IMR-90 (cell line): ENCODE measurements at regions not wholly inside any gene's neighbourhood (a gene's known extent, or its start where the extent isn't known, plus 50 kb on each side); places are given as distances from the start of the nearest gene placed in this dataset.

Experiments used
- ATAC-seq: fragments of 200-7000 bp; cut with Tn5 transposase; 2 replicates; pipeline ENCODE4 v1.9.1; 2020; ENCODE audit warnings: low read depth, mild to moderate bottlenecking, moderate library complexity
- BruUV-seq: library from RNA; stranded (reverse); fragments of 400-500 nt; replicated peaks from 2 replicates; lab custom pipeline; 2021; lab: Mats Ljungman, UMichigan
- CTCF ChIA-PET: fragments of 300-600 bp; formaldehyde crosslinking; extraction: SDS; loops from one replicate; lab custom pipeline; 2021; ENCODE audit warnings: antibody characterized with exemption; lab: Yijun Ruan, JAX
- POLR2A ChIA-PET: fragments of 300-600 bp; sonication (Branson Sonifier 250); formaldehyde crosslinking; loops from one replicate; lab custom pipeline; 2022; ENCODE audit warnings: antibody characterized with exemption; ENCODE audit not compliant: unreplicated experiment; lab: Charles Lee
- DNase-seq: peaks from one replicate; pipeline ENCODE4 v3.0.0; 2013
- H2AFZ ChIP-seq: replicated peaks from 2 replicates; pipeline ENCODE3; 2013; ENCODE audit warnings: low read length, mild to moderate bottlenecking; ENCODE audit not compliant: poor library complexity
- H2AK5ac ChIP-seq: 2 replicates; pipeline ENCODE4 v1.6.1; 2013; ENCODE audit warnings: low read depth, low read length, inconsistent platforms
- H2AK9ac ChIP-seq: replicated peaks from 2 replicates; pipeline ENCODE3; 2013; ENCODE audit warnings: mild to moderate bottlenecking, low read depth, low read length, moderate library complexity; ENCODE audit not compliant: poor library complexity
- H2BK120ac ChIP-seq: 2 replicates; pipeline ENCODE4 v1.6.1; 2013; ENCODE audit warnings: low read depth, low read length, inconsistent platforms
- H2BK15ac ChIP-seq: 3 replicates; pipeline ENCODE4 v1.6.1; 2013; ENCODE audit warnings: low read depth, low read length, inconsistent platforms
- H2BK20ac ChIP-seq: 2 replicates; pipeline ENCODE4 v1.6.1; 2013; ENCODE audit warnings: low read depth, mild to moderate bottlenecking, inconsistent platforms, low read length, moderate library complexity
- H2BK5ac ChIP-seq: 2 replicates; pipeline ENCODE4 v1.6.1; 2013; ENCODE audit warnings: mild to moderate bottlenecking, low read depth, low read length, inconsistent platforms; ENCODE audit not compliant: poor library complexity, severe bottlenecking
- H3K14ac ChIP-seq: replicated peaks from 2 replicates; pipeline ENCODE4 v1.6.1; 2013; ENCODE audit warnings: low read depth, low read length, inconsistent platforms
- H3K18ac ChIP-seq: 2 replicates; pipeline ENCODE4 v1.6.1; 2013; ENCODE audit warnings: low read depth, low read length, control low read depth
- H3K23ac ChIP-seq: 2 replicates; pipeline ENCODE4 v1.6.1; 2013; ENCODE audit warnings: low read depth, low read length, inconsistent platforms
- H3K27ac ChIP-seq: 2 replicates; pipeline ENCODE4 v1.5.1; 2013; ENCODE audit warnings: mild to moderate bottlenecking, control low read depth, low read length; ENCODE audit not compliant: insufficient read depth
- H3K27me3 ChIP-seq: 2 replicates; pipeline ENCODE4 v1.6.1; 2013; ENCODE audit warnings: low read length; ENCODE audit not compliant: control insufficient read depth, insufficient read depth
- H3K36me3 ChIP-seq: 2 replicates; pipeline ENCODE4 v1.6.1; 2013; ENCODE audit warnings: low read length, mixed read lengths; ENCODE audit not compliant: control insufficient read depth, insufficient read depth
- H3K4ac ChIP-seq: 2 replicates; pipeline ENCODE4 v1.6.1; 2013; ENCODE audit warnings: low read depth, low read length, inconsistent platforms
- H3K4me1 ChIP-seq: 2 replicates; pipeline ENCODE4 v1.6.1; 2013; ENCODE audit warnings: low read length, mixed read lengths; ENCODE audit not compliant: control insufficient read depth, insufficient read depth
- H3K4me2 ChIP-seq: 2 replicates; pipeline ENCODE4 v1.6.1; 2013; ENCODE audit warnings: low read depth, mild to moderate bottlenecking, control low read depth, low read length, moderate library complexity
- H3K4me3 ChIP-seq: 2 replicates; pipeline ENCODE4 v1.5.1; 2013; ENCODE audit warnings: low read depth, mild to moderate bottlenecking, control low read depth, low read length, moderate library complexity; ENCODE audit not compliant: insufficient read depth
- H3K56ac ChIP-seq: 2 replicates; pipeline ENCODE4 v1.6.1; 2013; ENCODE audit warnings: low read length, inconsistent platforms; ENCODE audit not compliant: insufficient read depth; ENCODE audit errors: extremely low read depth
- H3K79me1 ChIP-seq, 2 experiments: 2 replicates each; pipeline ENCODE4 v1.6.1; 2013; ENCODE audit warnings: low read length in 2 of 2, inconsistent platforms in 1 of 2, low read depth in 1 of 2
- H3K9ac ChIP-seq: 2 replicates; pipeline ENCODE4 v1.6.1; 2013; ENCODE audit warnings: low read depth, low read length, control low read depth
- H3K9me1 ChIP-seq: 2 replicates; pipeline ENCODE4 v1.6.1; 2013; ENCODE audit warnings: low read length, inconsistent platforms; ENCODE audit not compliant: insufficient read depth
- H3K9me3 ChIP-seq: 2 replicates; pipeline ENCODE4 v1.6.1; 2013; ENCODE audit warnings: low read length; ENCODE audit not compliant: control insufficient read depth, insufficient read depth
- H4K20me1 ChIP-seq: 2 replicates; pipeline ENCODE4 v1.6.1; 2013; ENCODE audit warnings: low read length, inconsistent platforms; ENCODE audit not compliant: insufficient read depth
- H4K5ac ChIP-seq: 2 replicates; pipeline ENCODE4 v1.6.1; 2013; ENCODE audit warnings: mild to moderate bottlenecking, low read depth, low read length, control low read depth
- H4K8ac ChIP-seq, 2 experiments: 2 replicates each; pipeline ENCODE4 v1.6.1; 2013; ENCODE audit warnings: low read depth in 2 of 2, low read length in 2 of 2, control low read depth in 1 of 2, inconsistent platforms in 1 of 2
- H4K91ac ChIP-seq: 2 replicates; pipeline ENCODE4 v1.6.1; 2013; ENCODE audit warnings: low read depth, low read length, inconsistent platforms; ENCODE audit not compliant: insufficient read depth
- BHLHE40 ChIP-seq: fragments of 150-350 bp; IDR thresholded peaks from 2 replicates; pipeline ENCODE4 v1.6.1; 2016; ENCODE audit warnings: mild to moderate bottlenecking, low read depth, low read length
- CEBPB ChIP-seq: IDR thresholded peaks from 2 replicates; pipeline ENCODE4 v1.6.1; 2012; ENCODE audit warnings: low read depth, low read length, improper control_type of control experiment
- CHD1 ChIP-seq: IDR thresholded peaks from 2 replicates; pipeline ENCODE4 v1.6.1; 2012; ENCODE audit warnings: low read depth, low read length, improper control_type of control experiment
- FOS ChIP-seq: fragments of 150-350 bp; IDR thresholded peaks from 2 replicates; pipeline ENCODE4 v1.6.1; 2016; ENCODE audit warnings: low read depth, low read length
- MAZ ChIP-seq: IDR thresholded peaks from 2 replicates; pipeline ENCODE4 v1.6.1; 2012; ENCODE audit warnings: low read depth, mild to moderate bottlenecking, low read length, improper control_type of control experiment, moderate library complexity, borderline replicate concordance
- RAD21 ChIP-seq: IDR thresholded peaks from 2 replicates; pipeline ENCODE4 v1.6.1; 2012; ENCODE audit warnings: low read length, improper control_type of control experiment
- RCOR1 ChIP-seq: IDR thresholded peaks from 2 replicates; pipeline ENCODE4 v1.6.1; 2012; ENCODE audit warnings: mild to moderate bottlenecking, low read length, improper control_type of control experiment; ENCODE audit not compliant: insufficient replicate concordance
- RFX5 ChIP-seq: IDR thresholded peaks from 2 replicates; pipeline ENCODE4 v1.8.0; 2012; ENCODE audit warnings: low read depth, mild to moderate bottlenecking, low read length, moderate library complexity
- SMC3 ChIP-seq: fragments of 150-350 bp; IDR thresholded peaks from 2 replicates; pipeline ENCODE4 v1.6.1; 2016; ENCODE audit warnings: low read depth, mild to moderate bottlenecking, antibody characterized with exemption, low read length, moderate library complexity
- WGBS, 2 experiments: methylation state at CpG; one replicate each; pipeline versions ENCODE4 v1.1.5 to v1.1.7; 2013; ENCODE audit warnings: missing lambda C conversion rate in 2 of 2; ENCODE audit not compliant: insufficient read length in 1 of 2; ENCODE audit errors: extremely low coverage in 2 of 2; 5-methylcytosine and 5-hydroxymethylcytosine counted together
- dilution Hi-C: fragments of 300-500 bp; cut with HindIII; formaldehyde crosslinking; loops from one replicate; pipeline ENCODE4 v1.14.3; 2018; ENCODE audit warnings: low sequenced_read_pairs; ENCODE audit not compliant: unreplicated experiment
- in situ Hi-C: fragments of 300-500 bp; cut with MboI; formaldehyde crosslinking; loops from 3 replicates; pipeline ENCODE4 v1.14.3; 2019; ENCODE audit warnings: low sequenced_read_pairs, inconsistent platforms, mixed read lengths
- intact Hi-C: fragments of 100-400 bp; cut with micrococcal nuclease; formaldehyde crosslinking; loops from 2 replicates; pipeline ENCODE4 v1.10.0; 2022
- TF ChIP-seq, protein P1 (sequence below): conservative IDR thresholded peaks from 2 replicates; pipeline ENCODE4 v1.5.1; 2012; ENCODE audit warnings: mild to moderate bottlenecking, low read depth, low read length, improper control_type of control experiment
- TF ChIP-seq, protein P2 (sequence below): fragments of 150-350 bp; IDR thresholded peaks from 2 replicates; pipeline ENCODE4 v1.6.1; 2016; ENCODE audit warnings: low read depth, mild to moderate bottlenecking, low read length, moderate library complexity, borderline replicate concordance
- TF ChIP-seq, protein P3 (sequence below): fragments of 150-350 bp; IDR thresholded peaks from 2 replicates; pipeline ENCODE4 v1.6.1; 2017; ENCODE audit warnings: mild to moderate bottlenecking, antibody characterized with exemption, low read length, low read depth

DNA sequence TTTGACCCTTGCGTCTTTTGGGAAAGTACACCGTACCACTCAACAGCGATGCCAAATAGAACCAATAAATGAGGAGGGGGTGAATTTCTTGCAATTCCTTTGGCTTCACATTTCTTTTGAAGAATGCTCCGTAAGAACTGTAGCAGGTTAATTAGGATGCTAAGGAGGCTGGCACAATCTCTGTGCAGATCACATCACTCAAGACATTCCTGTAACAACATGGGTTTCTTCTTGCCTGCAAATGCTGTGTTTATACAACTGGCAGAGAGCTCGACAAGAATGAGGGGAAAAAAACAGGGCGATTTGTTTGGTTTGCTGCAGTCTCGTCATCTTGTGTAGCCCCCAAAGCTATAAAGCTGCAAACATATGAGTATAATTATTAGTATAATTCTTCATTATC lies 424.8 kb upstream of the DCC start:
- no peak overlapping the region for H2BK120ac ChIP-seq
- no peak overlapping the region for H3K18ac ChIP-seq
- H3K4me3 ChIP-seq: no peak overlapping the region
- H3K14ac ChIP-seq: no peak overlapping the region
- no peaks in the 10 kb centered on the region for H4K20me1 ChIP-seq
- dilution Hi-C loops: no loop called here
- peaks cover 3% of the 10 kb centered on the region; the same call in 1 of the 2 replicates for H3K9me3 ChIP-seq
- H2AFZ ChIP-seq: no peak overlapping the region
- POLR2A ChIA-PET: no interaction called here
- no peak overlapping the region for H2AK5ac ChIP-seq
- H4K91ac ChIP-seq: no peak overlapping the region
- H2BK15ac ChIP-seq: no peak overlapping the region
- DNase-seq (no peak), ATAC-seq (no peak)
- H3K4me1 ChIP-seq: no peaks in the 10 kb centered on the region
- TF ChIP-seq SMC3: no peak
- TF ChIP-seq, protein P1, sequence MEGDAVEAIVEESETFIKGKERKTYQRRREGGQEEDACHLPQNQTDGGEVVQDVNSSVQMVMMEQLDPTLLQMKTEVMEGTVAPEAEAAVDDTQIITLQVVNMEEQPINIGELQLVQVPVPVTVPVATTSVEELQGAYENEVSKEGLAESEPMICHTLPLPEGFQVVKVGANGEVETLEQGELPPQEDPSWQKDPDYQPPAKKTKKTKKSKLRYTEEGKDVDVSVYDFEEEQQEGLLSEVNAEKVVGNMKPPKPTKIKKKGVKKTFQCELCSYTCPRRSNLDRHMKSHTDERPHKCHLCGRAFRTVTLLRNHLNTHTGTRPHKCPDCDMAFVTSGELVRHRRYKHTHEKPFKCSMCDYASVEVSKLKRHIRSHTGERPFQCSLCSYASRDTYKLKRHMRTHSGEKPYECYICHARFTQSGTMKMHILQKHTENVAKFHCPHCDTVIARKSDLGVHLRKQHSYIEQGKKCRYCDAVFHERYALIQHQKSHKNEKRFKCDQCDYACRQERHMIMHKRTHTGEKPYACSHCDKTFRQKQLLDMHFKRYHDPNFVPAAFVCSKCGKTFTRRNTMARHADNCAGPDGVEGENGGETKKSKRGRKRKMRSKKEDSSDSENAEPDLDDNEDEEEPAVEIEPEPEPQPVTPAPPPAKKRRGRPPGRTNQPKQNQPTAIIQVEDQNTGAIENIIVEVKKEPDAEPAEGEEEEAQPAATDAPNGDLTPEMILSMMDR: no peak
- no peak for TF ChIP-seq CEBPB
- TF ChIP-seq RCOR1: no peak
- no peak for TF ChIP-seq RAD21
- no peak for TF ChIP-seq FOS
- TF ChIP-seq, protein P2, sequence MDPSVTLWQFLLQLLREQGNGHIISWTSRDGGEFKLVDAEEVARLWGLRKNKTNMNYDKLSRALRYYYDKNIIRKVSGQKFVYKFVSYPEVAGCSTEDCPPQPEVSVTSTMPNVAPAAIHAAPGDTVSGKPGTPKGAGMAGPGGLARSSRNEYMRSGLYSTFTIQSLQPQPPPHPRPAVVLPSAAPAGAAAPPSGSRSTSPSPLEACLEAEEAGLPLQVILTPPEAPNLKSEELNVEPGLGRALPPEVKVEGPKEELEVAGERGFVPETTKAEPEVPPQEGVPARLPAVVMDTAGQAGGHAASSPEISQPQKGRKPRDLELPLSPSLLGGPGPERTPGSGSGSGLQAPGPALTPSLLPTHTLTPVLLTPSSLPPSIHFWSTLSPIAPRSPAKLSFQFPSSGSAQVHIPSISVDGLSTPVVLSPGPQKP: no peak
- TF ChIP-seq MAZ: no peak
- no peak for TF ChIP-seq RFX5
- TF ChIP-seq BHLHE40: no peak
- no peak for TF ChIP-seq CHD1
- TF ChIP-seq, protein P3, sequence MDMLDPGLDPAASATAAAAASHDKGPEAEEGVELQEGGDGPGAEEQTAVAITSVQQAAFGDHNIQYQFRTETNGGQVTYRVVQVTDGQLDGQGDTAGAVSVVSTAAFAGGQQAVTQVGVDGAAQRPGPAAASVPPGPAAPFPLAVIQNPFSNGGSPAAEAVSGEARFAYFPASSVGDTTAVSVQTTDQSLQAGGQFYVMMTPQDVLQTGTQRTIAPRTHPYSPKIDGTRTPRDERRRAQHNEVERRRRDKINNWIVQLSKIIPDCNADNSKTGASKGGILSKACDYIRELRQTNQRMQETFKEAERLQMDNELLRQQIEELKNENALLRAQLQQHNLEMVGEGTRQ: no peak
- no peak overlapping the region for H3K9ac ChIP-seq
- no peak overlapping the region for H3K27ac ChIP-seq
- in situ Hi-C loops: no loop called here
- no peak overlapping the region for H3K4ac ChIP-seq
- H3K36me3 ChIP-seq: no peaks in the 10 kb centered on the region
- no peaks in the 10 kb centered on the region for H3K9me1 ChIP-seq
- H3K23ac ChIP-seq: no peak overlapping the region
- no peak overlapping the region for H4K8ac ChIP-seq
- intact Hi-C loops: no loop called here
- CTCF ChIA-PET: interaction anchor here (0.6 kb wide), 1 partner anchor 23 kb away, joined by 3 read pairs; no protein-coding TSS in a partner anchor
- H2BK20ac ChIP-seq: no peak overlapping the region
- H3K79me1 ChIP-seq: no peaks in the 10 kb centered on the region
- no peaks in the 10 kb centered on the region for H3K27me3 ChIP-seq
- no peak overlapping the region for H2AK9ac ChIP-seq
- no TSS peak for BruUV-seq
- no CpG with 5 or more reads among the region's 7 CpGs for WGBS, 2 experiments
- H3K56ac ChIP-seq: no peak overlapping the region
- no peak overlapping the region for H4K5ac ChIP-seq
- H3K4me2 ChIP-seq: no peak overlapping the region
- H2BK5ac ChIP-seq: no peak overlapping the region
